GM21367 (cell line): ENCODE measurements at regions not wholly inside any gene's neighbourhood (a gene's known extent, or its start where the extent isn't known, plus 50 kb on each side); places are given as distances from the start of the nearest gene placed in this dataset.
"Not testable (repeated sequence)": the region's sequence is repeated elsewhere in the genome, so short reads cannot be mapped to it uniquely, and the experiment has no call there.

Experiments
- ATAC-seq: cut with Tn5 transposase; IDR thresholded peaks from one replicate; pipeline ENCODE4 v1.9.1; 2021; ENCODE audit not compliant: unreplicated experiment

DNA sequence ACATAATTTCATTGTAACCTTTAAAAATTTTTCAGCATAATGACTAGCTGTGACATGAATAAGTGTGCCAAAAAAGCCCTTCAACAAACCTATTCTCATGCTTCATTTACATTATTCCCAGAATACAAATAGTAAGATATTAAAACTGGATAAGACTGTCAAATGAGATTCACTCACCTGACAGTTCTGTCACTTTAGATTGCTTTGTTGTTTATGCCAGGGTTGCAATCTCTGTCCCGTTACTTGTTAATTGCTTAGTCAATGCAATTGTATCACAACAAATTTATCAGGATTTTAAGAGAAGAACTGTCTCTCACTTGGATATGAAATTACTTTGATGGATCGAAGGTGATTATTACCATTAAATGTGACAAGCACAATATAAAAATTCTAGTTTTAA, 616.0 kb upstream of the IGFBP7 start:
- ATAC-seq: no peak

DNA sequence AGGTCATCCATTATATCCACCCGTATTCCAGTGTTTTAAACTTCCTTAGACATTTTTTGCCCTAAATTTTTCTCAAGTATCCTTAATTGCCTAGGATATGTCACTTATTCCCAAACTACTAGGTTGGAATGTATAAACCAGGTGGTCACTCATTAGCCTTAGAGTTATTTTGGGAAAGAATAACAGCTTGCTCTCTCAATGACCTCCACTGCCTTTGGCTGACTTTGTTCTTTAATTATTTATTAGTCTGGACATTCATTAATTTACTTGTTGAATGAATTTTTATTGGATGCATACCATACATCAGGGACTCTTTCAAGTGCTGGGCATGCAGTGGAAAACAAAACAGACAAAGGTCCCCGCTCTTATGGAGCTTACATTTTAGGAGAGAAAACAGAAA, 609.3 kb upstream of the IGFBP7 start:
- no peak for ATAC-seq

DNA sequence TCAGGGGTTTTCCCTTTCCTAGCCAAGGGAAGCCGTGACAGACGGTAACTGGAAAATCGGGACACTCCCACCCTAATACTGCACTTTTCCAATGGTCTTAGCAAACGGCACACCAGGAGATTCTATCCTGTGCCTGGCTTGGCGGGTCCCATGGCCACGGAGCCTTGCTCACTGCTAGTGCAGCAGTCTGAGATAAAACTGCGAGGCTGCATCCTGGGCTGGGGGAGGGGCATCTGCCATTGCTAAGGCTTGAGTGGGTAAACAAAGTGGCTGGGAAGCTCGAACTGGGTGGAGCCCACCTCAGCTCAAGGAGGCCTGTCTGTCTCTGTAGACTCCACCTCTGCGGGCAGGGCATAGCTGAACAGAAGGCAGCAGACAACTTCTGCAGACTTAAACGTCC, 604.1 kb upstream of the IGFBP7 start:
- not testable (repeated sequence) for ATAC-seq

- no peak for ATAC-seq
Measured at GRCh38 chr4:57710053-57710452, 599.9 kb upstream of the IGFBP7 start.

- no peak for ATAC-seq
Measured at GRCh38 chr4:57691370-57691769, 581.2 kb upstream of the IGFBP7 start.

GRCh38 chr4:57689693-57690205, 579.6 kb upstream of the IGFBP7 start:
- ATAC-seq: no peak

- no peak for ATAC-seq
Measured at GRCh38 chr4:57682275-57682674, 572.1 kb upstream of the IGFBP7 start.

DNA sequence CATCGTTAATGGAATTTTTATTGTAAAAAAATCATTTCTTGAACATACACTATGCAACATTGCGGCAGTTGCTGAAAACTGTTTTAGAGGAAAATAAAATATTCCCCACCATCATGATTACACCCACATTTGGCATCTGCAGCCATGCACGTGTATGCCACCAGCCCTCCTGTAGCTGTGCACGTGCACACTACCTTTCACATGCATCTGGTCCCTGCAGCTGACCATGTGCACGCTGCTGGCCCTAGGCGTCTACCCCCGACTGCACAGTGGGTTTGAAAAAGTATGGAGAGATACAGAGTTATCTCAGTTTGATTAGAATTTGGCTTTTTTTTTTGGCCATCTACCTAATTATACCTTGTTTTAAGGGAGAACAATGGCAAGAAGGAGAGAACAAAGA, 569.8 kb upstream of the IGFBP7 start:
- ATAC-seq: no peak

DNA sequence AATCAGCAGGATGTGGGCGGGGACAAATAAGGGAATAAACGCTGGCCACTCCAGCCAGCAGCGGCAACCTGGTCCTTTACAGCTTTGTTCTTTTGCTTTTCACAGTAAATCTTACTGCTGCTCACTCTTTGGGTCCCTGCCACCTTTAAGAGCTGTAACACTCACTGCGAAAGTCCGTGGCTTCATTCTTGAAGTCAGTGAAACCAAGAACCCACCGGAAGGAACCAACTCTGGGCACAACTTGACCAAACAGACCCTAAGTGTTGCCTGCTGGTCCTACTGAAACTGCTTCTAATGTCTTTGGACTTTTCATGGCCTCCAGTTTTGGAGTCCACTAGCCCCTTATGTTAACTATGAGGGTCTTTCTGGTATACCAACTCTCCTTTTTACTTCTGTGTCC, 566.2 kb upstream of the IGFBP7 start:
- no peak for ATAC-seq

- ATAC-seq: no peak
Measured at GRCh38 chr4:57672846-57673433, 562.8 kb upstream of the IGFBP7 start.

DNA sequence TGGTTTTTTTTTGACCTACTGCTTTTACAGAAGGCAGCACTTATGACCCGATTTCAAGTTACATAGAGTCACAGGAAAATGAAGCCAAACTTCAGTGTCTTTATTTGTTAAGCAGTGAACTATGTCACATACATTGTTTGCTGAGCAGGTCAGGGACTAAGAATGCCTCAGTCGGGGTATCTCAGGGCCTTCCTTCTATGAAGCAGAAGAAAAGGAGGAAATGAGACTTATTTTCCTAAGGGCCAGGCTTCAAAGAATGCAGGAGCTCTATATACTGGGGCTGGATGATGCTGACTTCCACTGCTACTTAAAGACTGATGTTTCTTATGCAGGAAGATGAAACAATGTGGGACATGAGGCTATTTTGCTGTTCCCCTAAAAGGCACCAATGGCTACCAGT, 558.4 kb upstream of the IGFBP7 start:
- ATAC-seq: no peak

DNA sequence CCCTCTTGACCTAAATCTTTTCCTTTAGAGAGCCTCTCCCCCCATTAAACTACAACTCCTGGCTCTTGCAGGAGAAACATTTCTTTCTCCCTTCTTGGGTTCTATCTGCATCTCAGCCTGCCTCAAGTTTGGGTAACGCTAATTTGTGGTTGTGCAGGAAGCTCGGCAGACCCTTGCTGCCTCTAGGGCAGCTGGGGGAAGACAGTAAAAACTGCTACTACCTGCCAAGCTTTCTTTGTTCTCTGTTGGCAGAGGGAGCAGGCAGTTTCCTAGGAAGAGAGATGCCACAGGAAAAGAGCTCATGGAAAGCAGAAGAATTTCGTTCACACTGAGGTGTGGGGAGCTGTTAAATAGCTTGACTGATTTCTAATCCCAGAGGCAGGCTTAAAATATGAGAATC, 555.6 kb upstream of the IGFBP7 start:
- no peak for ATAC-seq

GRCh38 chr4:57661517-57662090, 551.4 kb upstream of the IGFBP7 start:
- no peak for ATAC-seq

DNA sequence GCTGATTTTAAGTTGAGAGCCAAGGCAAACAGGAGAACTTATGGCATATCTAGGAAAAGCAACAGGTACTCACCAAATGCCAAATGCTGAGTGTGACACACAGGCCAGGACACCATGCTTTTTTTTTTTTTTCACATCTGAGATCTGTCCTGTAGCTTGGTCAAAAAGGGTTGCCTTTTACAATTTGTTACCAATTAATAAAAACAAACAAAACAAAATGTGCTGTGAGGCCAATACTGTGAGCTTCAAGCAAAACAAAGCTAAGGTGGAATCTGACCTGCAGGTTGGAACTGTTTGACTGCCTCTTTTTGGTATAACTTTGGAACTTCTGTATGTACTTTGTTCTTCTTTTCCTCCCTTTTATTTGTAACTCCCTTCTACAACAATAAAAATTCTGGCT, 548.5 kb upstream of the IGFBP7 start:
- ATAC-seq: no peak

- no peak for ATAC-seq
Measured at GRCh38 chr4:57658188-57658587, 548.0 kb upstream of the IGFBP7 start.

- ATAC-seq: no peak
Measured at GRCh38 chr4:57655342-57655741, 545.2 kb upstream of the IGFBP7 start.

- no peak for ATAC-seq
Measured at GRCh38 chr4:57652779-57653178, 542.6 kb upstream of the IGFBP7 start.

GRCh38 chr4:57640391-57641100, 530.4 kb upstream of the IGFBP7 start:
- ATAC-seq: no peak

DNA sequence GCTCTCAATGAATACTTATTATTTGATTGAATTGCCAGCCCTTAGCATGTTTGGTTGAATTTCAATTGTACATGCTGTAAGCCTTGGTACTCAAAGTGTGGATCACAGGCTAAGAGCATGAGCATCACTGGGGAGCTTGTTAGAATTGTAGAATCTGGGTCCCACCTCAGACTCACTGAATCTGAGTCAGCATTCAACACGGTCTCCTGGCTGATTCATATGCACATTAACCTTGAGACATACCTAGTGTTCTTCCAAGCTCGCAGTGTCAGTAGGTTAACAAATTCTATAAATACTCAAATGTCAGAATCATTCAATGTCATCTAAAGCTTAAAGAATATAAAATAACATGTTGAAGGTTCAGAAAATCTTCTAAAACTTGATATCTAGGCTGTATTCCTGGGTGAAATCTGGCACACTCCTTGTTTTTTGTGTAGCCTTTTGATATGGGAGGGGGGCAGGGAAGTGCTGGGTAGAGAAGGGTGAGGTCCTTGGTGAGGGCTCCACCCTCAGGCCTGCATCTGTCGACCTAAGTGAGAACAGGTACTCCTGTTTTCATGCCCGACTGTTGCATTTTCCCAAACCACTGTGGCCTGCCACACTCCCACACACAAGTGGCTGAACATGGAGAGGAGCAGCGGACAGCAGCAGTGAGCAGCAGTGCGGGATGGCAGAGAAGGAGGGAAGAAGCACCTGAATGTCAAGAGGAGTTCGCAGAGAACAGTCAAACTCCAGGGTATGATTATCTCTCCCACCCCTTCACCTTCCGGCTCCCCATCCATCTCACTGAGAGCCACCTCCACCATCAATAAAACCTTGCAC, 529.6 kb upstream of the IGFBP7 start:
- no peak for ATAC-seq

DNA sequence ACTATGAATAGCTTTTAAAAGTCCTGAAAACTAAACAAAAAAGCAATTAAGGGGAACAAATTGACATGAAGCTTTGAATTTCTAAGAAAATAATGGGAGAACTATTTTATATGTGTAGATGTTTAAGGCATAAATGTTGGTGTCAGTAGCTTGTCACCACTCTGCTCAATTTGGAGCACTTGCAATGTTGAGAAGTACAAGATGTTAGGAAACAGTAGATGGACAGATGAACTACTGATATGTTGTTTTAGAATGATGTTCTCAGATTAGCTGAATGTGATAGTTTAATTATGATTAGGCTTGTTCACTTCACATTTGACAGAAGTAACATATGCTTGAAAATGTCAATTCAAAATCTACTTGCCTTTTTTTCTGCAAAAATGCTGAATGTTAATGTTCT, 525.7 kb upstream of the IGFBP7 start:
- ATAC-seq: no peak

GRCh38 chr4:57633212-57633859, 523.2 kb upstream of the IGFBP7 start:
- no peak for ATAC-seq
